GM18499 (cell line): ENCODE measurements at regions not wholly inside any gene's neighbourhood (a gene's known extent, or its start where the extent isn't known, plus 50 kb on each side); places are given as distances from the start of the nearest gene placed in this dataset.
"Not testable (repeated sequence)": the region's sequence is repeated elsewhere in the genome, so short reads cannot be mapped to it uniquely, and the experiment has no call there.

ENCODE experiments used
- ATAC-seq: cut with Tn5 transposase; IDR thresholded peaks from one replicate; pipeline ENCODE4 v1.9.1; 2021; ENCODE audit warnings: moderate number of reproducible peaks; ENCODE audit not compliant: insufficient read depth, unreplicated experiment

- ATAC-seq = no peak
Observed at GRCh38 chr1:81192647-81193642, 607.8 kb upstream of the ADGRL2 start.

- no peak for ATAC-seq
Observed at GRCh38 chr1:81190003-81190402, 610.7 kb upstream of the ADGRL2 start.

GRCh38 chr1:81187635-81188034 lies 613.1 kb upstream of the ADGRL2 start:
- no peak for ATAC-seq

- ATAC-seq = no peak
Observed at GRCh38 chr1:81186261-81186660, 614.5 kb upstream of the ADGRL2 start.

- no peak for ATAC-seq
Observed at GRCh38 chr1:81183553-81183952, 617.2 kb upstream of the ADGRL2 start.

- no peak for ATAC-seq
Observed at GRCh38 chr1:81183051-81183450, 617.7 kb upstream of the ADGRL2 start.

GRCh38 chr1:81179242-81179641 lies 621.5 kb upstream of the ADGRL2 start:
- ATAC-seq = no peak

- ATAC-seq = not testable (repeated sequence)
Observed at GRCh38 chr1:81178431-81179093, 622.2 kb upstream of the ADGRL2 start.

GRCh38 chr1:81174811-81175476 lies 625.8 kb upstream of the ADGRL2 start:
- ATAC-seq = no peak

GRCh38 chr1:81174052-81174451 lies 626.7 kb upstream of the ADGRL2 start:
- no peak for ATAC-seq

- no peak for ATAC-seq
Observed at GRCh38 chr1:81172483-81172882, 628.3 kb upstream of the ADGRL2 start.

GRCh38 chr1:81170721-81171120 lies 630.0 kb upstream of the ADGRL2 start:
- no peak for ATAC-seq

GRCh38 chr1:81165963-81166362 lies 634.8 kb upstream of the ADGRL2 start:
- ATAC-seq = no peak

- ATAC-seq = no peak
Observed at GRCh38 chr1:81160696-81161095, 640.0 kb upstream of the ADGRL2 start.

GRCh38 chr1:81158592-81158991 lies 642.1 kb upstream of the ADGRL2 start:
- ATAC-seq = no peak

- no peak for ATAC-seq
Observed at GRCh38 chr1:81157686-81158085, 643.0 kb upstream of the ADGRL2 start.

GRCh38 chr1:81156887-81157286 lies 643.8 kb upstream of the ADGRL2 start:
- no peak for ATAC-seq

- no peak for ATAC-seq
Observed at GRCh38 chr1:81155131-81155530, 645.6 kb upstream of the ADGRL2 start.

GRCh38 chr1:81151206-81151605 lies 649.5 kb upstream of the ADGRL2 start:
- ATAC-seq = no peak

- no peak for ATAC-seq
Observed at GRCh38 chr1:81149649-81150325, 650.9 kb upstream of the ADGRL2 start.
